ENCODE measurements at regions not wholly inside any gene's neighbourhood (a gene's known extent, or its start where the extent isn't known, plus 50 kb on each side); places are given as distances from the start of the nearest gene placed in this dataset.
"Not testable (repeated sequence)": the region's sequence is repeated elsewhere in the genome, so short reads cannot be mapped to it uniquely, and the experiment has no call there.

DNA sequence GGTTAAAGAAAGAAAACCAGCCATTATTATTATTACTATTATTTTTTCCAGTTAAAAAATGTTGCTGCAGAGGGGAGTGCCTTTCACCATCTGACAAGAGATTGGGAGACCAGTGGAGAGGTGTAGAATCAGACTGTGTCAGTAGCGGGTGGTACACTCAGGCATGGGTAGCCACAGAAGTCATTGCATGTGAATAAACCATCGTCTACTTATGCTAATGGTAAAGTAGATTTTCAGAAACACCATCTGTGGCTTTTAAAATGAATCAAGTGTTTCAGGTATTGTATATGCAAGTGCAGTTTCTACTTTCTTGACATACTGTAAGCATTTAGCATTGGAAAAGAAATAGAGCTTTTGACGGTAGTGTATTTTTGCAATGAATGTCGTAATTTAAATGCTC is 131.5 kb upstream of the SP8 start:
- peaks cover 6% of the 10 kb centered on the region for H3K4me1 Mint-ChIP-seq
- H3K9me3 Mint-ChIP-seq, result peaks cover 14% of the 10 kb centered on the region
- H3K36me3 Mint-ChIP-seq (ENCODE audit: low read depth), result no peaks in the 10 kb centered on the region
- TF ChIP-seq, protein P1, sequence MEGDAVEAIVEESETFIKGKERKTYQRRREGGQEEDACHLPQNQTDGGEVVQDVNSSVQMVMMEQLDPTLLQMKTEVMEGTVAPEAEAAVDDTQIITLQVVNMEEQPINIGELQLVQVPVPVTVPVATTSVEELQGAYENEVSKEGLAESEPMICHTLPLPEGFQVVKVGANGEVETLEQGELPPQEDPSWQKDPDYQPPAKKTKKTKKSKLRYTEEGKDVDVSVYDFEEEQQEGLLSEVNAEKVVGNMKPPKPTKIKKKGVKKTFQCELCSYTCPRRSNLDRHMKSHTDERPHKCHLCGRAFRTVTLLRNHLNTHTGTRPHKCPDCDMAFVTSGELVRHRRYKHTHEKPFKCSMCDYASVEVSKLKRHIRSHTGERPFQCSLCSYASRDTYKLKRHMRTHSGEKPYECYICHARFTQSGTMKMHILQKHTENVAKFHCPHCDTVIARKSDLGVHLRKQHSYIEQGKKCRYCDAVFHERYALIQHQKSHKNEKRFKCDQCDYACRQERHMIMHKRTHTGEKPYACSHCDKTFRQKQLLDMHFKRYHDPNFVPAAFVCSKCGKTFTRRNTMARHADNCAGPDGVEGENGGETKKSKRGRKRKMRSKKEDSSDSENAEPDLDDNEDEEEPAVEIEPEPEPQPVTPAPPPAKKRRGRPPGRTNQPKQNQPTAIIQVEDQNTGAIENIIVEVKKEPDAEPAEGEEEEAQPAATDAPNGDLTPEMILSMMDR (IDR thresholded peaks at IDR 0.05), result no peak
- H3K27ac Mint-ChIP-seq, result no peak overlapping the region
- H3K27me3 Mint-ChIP-seq (ENCODE audit: low read depth, poor library complexity), result no peaks in the 10 kb centered on the region
- H3K4me3 Mint-ChIP-seq, result no peak overlapping the region
- DNase-seq, result no peak

- H3K27ac Mint-ChIP-seq; DNase-seq; H3K4me1 Mint-ChIP-seq; H3K27me3 Mint-ChIP-seq (ENCODE audit: low read depth, poor library complexity); H3K4me3 Mint-ChIP-seq; H3K36me3 Mint-ChIP-seq (ENCODE audit: low read depth): not testable (repeated sequence)
- peaks cover 48% of the 10 kb centered on the region for H3K9me3 Mint-ChIP-seq
Observed at GRCh38 chr7:20927178-20927577, 140.5 kb upstream of the SP8 start.

- TF ChIP-seq, protein P1 (IDR thresholded peaks at IDR 0.05), result no peak
- H3K9me3 Mint-ChIP-seq, result peaks cover 40% of the 10 kb centered on the region
- no peak overlapping the region for H3K27ac Mint-ChIP-seq
- no peak for DNase-seq
- H3K4me3 Mint-ChIP-seq, result no peak overlapping the region
- peaks cover 6% of the 10 kb centered on the region for H3K27me3 Mint-ChIP-seq (ENCODE audit: low read depth, poor library complexity)
- no peaks in the 10 kb centered on the region for H3K4me1 Mint-ChIP-seq
- H3K36me3 Mint-ChIP-seq (ENCODE audit: low read depth), result no peaks in the 10 kb centered on the region
Observed at GRCh38 chr7:20927976-20928375, 141.3 kb upstream of the SP8 start.

DNA sequence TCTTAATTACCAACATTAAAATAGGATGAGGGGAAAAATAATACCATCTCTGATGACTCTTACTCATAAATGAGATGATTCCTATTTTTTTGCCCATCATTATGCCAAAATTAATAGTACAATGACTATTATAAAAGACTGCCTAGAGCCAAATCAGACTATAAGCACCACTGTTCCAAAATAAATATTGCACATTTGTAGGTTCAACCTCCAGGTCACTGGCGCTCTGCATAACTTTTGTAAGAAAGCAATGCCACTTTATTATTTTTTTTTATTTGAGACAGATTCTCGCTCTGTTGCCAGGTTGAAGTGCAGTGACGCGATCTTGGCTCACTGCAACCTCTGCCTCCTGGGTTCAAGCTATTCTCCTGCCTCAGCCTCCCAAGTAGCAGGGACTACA is 142.5 kb upstream of the SP8 start:
- no peak overlapping the region for H3K27ac Mint-ChIP-seq
- H3K4me1 Mint-ChIP-seq, result no peaks in the 10 kb centered on the region
- H3K36me3 Mint-ChIP-seq (ENCODE audit: low read depth), result no peaks in the 10 kb centered on the region
- no peak overlapping the region for H3K4me3 Mint-ChIP-seq
- peaks cover 3% of the 10 kb centered on the region for H3K27me3 Mint-ChIP-seq (ENCODE audit: low read depth, poor library complexity)
- H3K9me3 Mint-ChIP-seq, result peaks cover 28% of the 10 kb centered on the region
- no peak for DNase-seq
- TF ChIP-seq, protein P1 (IDR thresholded peaks at IDR 0.05), result no peak

DNA sequence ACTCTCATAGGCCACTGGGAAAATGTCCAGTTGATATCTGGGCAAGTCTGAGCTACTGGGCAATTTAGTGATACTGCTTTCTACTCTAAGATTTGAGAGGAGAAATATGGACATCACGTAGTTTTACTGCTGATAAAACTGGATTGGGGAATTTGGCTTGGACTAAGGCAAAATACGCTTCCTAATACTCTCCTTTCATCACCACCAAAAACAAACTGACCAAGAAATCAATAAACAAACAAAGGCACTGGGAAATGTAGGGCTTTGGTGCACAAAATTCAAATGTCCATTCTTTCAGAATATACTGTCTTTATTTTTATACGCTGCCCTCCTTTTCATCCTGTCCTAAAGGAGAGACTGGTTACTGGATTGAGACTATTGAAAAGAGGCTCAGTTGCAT is 145.1 kb upstream of the SP8 start:
- Mint-ChIP-seq H3K36me3 (ENCODE audit: low read depth) (no peaks in the 10 kb centered on the region), H3K4me1 (no peaks in the 10 kb centered on the region)

DNA sequence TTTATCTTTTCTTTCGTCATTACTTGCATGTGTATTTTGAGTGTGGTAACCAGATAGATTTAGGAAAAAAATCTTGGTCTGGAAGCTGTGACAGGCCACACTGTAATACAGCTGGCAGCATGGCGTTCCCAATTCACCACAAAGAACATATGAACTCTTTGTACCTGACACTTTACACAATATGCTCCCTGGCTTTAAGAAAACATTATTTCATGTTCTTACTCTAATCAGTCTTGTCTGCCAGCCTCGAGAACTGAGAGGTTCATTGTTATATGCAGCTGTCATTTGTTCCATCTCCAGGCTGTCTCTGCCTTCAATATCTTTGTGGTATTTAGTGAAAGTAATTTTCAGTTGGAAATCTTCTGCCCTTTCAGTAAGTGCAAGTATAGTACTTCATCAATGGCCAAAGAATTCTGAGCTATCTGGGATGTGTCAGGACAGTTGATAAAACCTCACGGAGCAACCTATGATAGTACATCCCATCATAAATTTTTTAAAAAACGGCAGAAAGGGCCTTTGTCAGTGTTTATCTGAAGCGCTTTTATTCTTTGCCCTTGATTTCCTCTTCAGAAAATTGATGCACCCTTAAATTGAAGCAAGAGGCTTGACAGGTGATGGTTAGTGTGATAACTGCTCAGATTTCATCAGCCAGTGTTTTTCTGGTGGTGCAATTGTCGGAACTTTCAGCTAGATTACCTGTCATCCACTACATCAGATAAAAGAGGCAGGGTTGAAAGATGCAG is 146.3 kb upstream of the SP8 start:
- Mint-ChIP-seq H3K27me3 (ENCODE audit: low read depth, poor library complexity) (no peaks in the 10 kb centered on the region), H3K4me3 (no peak overlapping the region), H3K9me3 (no peaks in the 10 kb centered on the region), H3K27ac (no peak overlapping the region), H3K4me1 (no peaks in the 10 kb centered on the region), H3K36me3 (ENCODE audit: low read depth) (no peaks in the 10 kb centered on the region)
- no peak for DNase-seq
- TF ChIP-seq, protein P1 (IDR thresholded peaks at IDR 0.05), result no peak

More for the DNA sequence above, 145.1 kb upstream of the SP8 start:
- Mint-ChIP-seq H3K4me3 (no peak overlapping the region), H3K9me3 (peaks cover 4% of the 10 kb centered on the region), H3K27me3 (ENCODE audit: low read depth, poor library complexity) (no peaks in the 10 kb centered on the region), H3K27ac (no peak overlapping the region)
- TF ChIP-seq, protein P1 (IDR thresholded peaks at IDR 0.05), result no peak
- DNase-seq, result no peak
